ENCODE measurements at regions not wholly inside any gene's neighbourhood (a gene's known extent, or its start where the extent isn't known, plus 50 kb on each side); places are given as distances from the start of the nearest gene placed in this dataset.
"Not testable (repeated sequence)": the region's sequence is repeated elsewhere in the genome, so short reads cannot be mapped to it uniquely, and the experiment has no call there.

DNA sequence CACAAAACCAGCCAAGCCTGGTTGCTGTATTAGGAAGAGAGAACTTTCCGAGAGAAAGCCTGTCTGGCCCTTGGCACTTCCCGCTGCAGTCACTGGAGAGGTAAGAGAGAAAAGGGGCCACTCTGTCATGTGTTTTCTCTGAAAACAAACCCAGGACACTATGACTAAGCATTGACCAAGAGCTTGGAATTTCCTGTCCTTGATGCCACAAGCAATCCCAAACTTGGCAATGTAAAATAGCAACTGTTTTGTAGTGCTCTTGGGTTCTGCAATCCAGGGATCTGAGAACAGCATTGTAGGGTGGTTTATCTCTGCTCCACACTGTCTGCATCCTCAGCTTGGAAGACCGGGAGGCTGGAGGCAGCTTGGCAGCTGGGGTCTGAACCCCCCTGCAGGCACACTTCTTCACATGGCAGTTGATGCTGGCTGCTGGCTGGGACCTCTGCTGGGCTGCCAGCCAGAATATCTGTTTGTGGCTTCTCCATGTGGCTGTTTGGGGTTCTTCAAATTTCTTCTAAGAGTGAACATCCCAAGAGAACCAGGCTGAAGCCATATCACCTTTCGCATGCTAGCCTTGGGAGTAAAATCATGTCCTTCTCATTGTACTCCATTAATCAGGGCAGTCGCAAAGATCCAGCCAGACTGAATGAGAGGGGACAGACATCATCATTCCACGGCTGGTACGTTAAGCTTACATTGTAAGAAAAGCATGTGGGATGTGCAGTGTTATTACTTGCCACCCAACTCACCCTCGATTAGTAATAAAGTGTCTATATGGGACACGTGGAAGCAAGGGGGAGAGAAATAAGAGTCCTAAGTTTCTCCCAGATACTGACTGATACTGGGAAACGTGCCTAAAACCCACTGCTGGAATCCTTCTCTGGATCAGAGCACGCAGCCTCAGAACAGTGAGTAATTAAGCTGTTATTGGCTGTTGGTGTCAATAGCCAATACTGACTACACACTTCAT is 537.4 kb upstream of the B3GAT1 start:
- no peak for DNase-seq (ENCODE audit: low spot score)

DNA sequence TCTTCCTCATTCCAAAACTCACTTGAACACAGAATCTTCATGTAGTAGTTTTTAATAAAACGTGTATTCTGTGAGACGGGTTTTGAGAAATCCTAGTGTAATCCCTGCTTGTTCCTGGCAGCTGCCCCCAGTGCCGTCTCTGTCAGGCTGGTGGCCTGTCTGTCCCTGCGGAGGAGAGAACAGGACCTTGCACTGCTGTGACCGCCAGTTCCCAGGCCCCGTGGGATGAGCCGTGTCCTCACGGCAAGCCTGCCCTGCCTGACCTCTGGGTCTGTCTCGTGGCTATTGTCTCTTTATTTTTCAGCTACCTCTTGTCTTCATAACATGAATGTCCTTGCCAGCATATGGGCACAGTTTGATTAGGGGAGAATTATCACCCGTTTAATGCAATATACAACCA is 535.5 kb upstream of the B3GAT1 start:
- DNase-seq (ENCODE audit: low spot score), result no peak

DNA sequence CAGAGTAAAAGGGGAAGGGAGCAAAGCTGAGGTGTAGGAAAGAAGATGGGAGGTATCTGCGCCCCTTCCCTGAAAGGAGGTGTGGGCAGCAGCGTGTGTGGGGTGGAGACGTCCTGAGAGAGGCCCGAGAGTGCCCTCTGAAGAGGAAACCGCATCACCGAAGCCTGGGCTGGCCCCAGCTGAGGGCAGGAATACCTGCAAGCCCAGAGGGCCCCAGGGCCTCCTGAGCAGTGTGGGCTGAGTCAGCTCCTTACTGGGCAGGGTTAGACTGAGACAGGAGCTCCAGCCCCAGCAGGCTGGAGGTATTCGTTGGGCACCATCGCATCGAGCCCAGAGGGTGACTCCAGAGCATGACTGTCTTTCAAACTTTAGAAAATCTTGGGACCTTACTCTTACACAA is 534.0 kb upstream of the B3GAT1 start:
- DNase-seq (ENCODE audit: low spot score), result no peak

DNA sequence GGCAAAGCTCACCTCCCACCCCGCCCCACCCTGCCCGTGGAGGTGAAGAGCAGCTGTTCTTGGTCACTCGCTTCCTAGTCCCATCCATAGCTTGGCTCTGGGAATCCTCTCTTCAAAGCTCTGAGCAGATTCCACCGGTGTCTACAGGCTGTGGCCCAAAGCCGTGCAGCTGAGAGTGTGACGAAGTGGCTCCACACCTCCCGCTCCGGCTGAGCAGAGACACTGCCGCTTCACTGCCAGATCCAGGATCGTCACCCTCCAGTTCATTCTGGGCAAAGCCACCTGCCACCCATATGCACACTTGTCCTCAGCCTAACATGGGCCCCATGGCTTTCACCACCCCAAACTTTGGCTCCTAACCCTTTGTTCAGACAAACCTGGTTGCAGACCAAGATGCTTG is 532.9 kb upstream of the B3GAT1 start:
- DNase-seq (ENCODE audit: low spot score), result no peak

DNA sequence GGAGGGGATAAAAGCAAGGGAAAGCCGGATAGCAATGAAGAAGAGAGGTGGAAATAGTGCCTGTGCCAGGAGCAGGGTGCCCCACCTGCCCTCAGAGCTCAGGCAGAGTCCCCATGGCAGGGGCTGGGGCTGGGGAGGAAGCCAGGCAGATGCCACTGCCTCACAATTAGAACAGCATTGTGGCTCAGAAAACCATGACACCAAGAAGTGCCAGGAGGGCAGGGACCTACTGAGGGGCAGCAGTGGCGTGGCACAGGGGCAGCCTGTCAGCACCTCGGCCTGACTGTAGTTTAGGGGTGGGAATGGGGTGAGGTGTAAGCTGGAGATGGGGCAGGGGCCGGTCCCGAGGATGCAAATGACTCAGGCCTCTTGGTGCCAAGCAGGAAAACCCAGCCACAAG is 532.1 kb upstream of the B3GAT1 start:
- DNase-seq (ENCODE audit: low spot score), result no peak

DNA sequence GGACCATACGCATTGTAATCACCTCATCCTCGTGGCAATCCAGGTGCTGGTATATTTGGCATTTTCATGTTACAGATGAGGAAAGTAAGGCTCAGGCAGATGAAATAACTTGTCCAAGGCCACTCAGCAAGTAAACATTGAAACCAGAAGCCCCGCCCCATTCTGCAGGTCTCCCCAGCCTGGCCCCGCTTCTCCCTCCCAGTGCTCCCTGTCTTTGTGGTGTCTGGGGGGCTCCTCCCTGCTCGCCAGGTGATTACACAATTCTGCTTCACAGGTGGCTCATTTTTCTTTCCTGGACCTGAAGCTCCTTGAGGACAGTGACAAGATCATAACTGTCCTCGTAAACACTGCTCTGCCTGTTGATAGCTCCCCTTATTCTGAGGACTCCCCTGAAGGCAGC is 531.5 kb upstream of the B3GAT1 start:
- DNase-seq (ENCODE audit: low spot score), result no peak

DNA sequence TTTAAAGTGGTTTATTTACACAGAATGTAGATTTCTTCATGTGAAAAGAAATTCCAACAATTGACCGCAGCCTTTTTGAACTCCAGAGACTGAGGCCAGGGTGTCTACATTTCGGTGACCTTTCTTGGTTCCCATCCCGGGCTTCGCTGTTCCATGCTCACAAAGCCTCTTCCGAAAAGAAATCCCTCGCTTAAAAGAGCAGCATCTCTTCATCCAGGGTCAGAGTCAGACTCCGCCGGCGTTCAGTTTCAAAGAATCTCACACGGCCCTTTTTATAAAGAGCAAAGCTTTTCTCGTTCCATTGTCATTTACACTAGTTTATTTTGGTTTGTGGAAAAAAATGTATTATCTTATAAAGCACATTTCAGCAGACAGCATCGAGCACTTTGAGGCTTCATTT is 530.6 kb upstream of the B3GAT1 start:
- DNase-seq (ENCODE audit: low spot score), result no peak

DNA sequence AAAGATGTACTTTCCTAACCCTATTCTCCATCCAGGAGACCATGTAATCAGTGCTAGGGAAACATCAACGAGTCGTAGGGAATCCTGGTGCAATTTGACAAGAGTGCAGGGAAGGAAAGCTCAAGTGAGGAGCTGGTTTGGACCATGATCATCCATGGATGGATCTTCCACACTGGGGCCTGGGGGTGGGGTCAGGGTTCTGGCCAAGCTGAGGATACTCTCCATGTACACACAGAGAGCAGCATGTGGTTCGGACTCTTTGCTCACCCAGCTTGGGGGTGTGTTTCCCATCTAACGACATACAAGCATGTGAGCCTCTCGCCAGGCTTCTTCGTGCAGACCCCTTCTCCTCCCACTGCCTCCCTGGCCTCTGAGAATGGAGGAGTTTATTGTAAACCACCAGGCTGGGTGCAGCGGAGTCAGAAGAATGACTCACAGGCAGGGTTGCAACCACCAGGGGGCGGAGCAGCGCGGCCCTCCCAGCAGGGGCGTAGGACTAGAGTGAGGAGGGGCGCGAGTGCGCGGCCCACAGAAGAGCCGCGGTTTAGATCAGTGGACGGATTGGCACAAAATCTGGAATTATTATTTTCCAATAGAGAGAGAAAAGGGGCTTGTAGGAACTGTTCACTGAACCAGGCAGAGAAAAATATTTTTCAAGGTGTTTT is 530.0 kb upstream of the B3GAT1 start:
- not testable (repeated sequence) for DNase-seq (ENCODE audit: low spot score)

DNA sequence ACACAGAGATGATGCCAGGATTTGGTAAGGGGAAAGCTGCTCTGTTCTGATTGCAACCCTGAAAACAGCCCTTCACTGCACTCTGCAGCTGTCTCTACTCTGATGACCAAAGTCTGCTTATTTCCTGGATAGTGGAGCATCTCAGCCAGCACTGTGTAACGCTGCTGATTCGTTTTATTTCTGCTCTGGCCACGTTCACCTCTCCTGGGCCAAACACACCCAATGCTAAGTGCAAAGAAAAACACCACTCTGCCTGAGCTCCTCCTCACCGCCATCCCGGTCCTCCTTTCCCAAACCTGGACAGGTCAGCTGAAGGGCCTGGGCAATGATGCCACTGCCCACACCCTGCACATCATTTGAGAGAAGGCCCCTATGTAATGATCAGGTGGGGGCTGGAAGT is 529.3 kb upstream of the B3GAT1 start:
- DNase-seq (ENCODE audit: low spot score), result no peak

DNA sequence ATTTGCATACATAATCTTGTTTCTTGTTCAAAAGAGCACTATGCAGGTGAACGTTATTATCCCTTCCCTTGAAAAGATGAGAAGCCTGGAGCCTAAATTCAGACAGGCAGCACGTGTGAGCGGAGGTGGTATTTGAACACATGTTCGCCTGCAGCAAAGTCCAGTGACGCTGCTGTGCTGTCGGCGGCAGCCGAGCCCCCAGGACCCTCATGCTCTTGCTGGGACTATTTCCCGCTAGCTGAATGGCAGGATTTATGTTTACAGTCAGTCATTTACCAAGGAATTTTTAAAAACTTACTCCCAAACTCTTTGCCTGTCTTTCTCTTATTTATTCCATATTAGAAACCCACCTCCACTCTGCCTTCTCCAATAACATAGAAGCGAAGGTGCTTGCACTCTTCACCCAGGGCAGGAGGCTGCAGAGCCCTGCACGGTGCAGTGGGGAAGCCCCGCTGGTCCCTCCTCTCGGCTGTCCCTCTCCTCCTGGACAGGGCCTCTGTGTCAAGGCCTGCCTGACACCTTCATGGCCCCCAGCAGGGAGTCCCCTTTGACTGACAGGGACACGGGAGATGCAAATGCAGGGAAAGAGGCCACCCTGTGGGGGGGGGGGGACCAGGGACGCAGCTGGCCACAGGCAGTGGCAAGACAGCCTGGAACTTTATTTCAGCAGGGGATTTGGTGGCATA is 528.5 kb upstream of the B3GAT1 start:
- DNase-seq (ENCODE audit: low spot score), result no peak

DNA sequence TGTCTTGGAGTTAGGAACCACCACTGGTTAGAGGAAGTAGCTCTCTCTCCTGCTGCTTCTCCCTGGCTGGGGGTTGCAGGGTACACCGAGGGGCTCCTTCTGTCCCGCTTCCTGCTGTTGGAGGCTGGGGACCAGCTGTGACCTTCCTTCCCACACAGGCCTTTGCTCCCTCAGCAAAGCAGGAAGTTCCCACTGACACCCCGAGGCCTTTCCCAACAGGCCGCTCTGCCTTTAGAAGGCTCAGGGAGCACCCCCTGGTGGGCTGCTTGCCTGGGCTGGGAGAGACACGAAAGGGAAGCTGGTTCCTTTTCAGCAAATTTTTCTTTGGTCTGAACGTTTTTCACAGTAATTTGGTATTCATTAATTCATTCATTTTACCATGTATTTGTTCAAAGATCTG is 527.9 kb upstream of the B3GAT1 start:
- no peak for DNase-seq (ENCODE audit: low spot score)

DNA sequence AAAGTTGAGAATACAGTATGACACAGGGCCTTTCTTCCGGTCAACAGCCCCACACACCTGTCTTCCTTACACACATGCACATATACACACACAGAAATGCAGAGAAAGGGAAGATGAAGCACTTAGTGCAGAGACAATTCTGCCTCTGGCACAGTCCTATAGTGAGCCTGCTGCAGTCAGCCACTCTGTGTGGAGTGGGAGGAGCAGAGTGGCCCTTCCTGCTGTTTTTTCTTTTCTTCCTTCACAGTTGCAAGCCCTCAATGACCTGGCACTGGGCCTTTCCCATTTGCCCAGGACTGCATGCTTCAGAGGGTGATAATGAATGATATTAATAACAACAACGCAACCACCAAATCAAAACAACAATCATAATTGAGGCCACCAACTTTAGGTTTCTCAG is 527.0 kb upstream of the B3GAT1 start:
- no peak for DNase-seq (ENCODE audit: low spot score)

DNA sequence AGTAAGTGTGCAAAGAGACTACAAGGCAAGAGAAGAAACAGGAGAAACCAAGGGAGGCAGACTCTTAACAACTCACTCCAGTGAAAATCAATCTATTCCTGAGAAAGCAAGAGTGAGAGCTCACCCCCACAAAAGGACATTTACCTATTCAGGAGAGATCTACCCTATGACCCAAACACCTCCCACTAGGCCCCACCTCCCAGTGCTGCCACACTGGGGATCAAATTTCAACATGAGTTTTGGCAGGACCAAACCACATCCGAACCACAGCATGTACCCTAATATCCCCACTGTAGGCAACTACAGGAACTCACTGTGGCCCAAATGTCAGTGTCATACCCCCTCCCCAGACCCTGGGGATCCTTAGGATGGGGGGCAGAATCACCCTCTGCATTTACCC is 526.2 kb upstream of the B3GAT1 start:
- DNase-seq (ENCODE audit: low spot score), result no peak

DNA sequence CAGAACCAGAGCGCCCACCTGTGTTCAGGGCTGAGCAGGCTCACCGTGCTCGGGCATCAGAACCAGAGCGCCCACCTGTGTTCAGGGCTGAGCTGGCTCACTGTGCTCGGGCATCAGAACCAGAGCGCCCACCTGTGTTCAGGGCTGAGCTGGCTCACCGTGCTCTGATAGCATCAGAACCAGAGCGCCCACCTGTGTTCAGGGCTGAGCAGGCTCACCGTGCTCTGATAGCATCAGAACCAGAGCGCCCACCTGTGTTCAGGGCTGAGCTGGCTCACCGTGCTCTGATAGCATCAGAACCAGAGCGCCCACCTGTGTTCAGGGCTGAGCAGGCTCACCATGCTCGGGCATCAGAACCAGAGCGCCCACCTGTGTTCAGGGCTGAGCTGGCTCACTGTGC is 525.2 kb upstream of the B3GAT1 start:
- not testable (repeated sequence) for DNase-seq (ENCODE audit: low spot score)

DNA sequence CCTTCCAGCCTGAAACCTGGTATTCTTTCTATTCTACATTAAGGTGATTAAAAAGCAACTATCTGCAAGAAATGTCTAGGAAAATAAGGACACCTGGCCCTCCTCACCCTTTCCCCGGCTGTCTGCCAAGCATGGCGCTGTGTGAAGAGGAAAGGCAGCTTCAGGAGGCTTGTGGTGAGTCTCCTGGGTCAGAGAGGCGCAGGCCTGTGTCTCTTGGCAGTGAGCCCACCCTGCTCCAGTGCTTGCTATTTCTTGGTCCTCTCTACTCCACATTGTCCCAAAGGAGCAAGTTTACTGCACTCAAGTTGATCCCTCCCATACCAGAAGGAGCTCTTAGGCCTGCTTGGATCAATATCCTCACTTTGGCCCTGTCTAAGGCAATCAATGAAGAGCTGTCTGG is 520.7 kb upstream of the B3GAT1 start:
- DNase-seq (ENCODE audit: low spot score), result no peak

DNA sequence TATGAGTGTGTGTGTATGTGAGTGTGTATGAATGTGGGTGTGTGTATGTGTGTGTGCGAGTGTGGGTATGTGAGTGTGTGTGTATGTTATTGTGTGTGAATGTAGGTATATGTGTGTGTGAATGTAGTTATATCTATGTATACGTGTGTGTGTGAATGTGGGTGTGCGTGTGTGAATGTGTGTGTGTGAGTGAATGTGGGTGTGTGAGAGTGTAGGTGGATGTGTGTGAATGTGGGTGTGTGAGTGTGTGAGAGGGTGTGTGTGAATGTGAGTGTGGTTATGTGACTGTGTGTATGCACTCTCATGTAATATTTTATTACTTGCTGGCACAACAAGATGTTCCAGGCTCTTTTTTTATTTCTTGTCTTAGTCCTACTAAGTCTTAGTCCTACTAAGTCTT is 513.4 kb upstream of the B3GAT1 start:
- DNase-seq (ENCODE audit: low spot score), result no peak

DNA sequence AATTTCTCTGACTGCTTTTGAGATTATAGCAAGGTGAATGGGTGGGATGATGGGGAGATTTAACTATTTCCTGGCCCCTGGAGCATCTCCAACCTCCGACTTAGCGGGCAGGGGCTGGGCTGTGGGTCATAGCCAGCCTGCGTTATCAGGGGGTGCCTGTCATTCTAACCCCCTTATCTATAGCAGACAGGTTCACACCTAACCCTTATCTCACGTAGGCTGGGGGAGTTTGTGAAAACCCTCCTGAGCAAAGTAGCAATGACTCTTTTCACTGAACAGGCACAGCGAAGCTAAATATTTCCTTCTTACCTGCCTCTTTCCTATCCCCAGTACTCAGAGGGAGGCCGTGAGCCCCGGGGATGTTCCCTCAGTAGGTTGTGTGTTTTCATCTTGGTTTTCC is 511.4 kb upstream of the B3GAT1 start:
- DNase-seq (ENCODE audit: low spot score), result no peak

DNA sequence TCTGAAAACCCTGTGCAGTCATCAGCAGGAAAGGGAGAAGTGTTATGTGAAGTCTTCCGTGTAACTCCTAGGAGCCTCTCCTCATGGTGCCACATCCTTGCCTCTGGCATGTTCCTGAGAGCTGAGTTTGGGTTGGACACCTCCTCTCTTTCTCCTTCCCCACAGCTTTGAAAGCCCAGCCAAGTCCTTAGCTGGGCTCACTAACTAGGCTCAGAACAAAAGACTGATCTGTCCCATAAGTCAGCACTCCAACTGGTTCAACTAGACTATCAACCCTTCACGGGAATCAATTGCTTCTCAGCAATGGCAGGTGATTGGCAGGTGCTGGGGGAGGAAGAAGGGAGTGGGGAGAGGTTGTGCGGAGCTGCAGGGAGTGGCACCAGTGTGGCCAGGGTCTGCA is 509.9 kb upstream of the B3GAT1 start:
- no peak for DNase-seq (ENCODE audit: low spot score)

DNA sequence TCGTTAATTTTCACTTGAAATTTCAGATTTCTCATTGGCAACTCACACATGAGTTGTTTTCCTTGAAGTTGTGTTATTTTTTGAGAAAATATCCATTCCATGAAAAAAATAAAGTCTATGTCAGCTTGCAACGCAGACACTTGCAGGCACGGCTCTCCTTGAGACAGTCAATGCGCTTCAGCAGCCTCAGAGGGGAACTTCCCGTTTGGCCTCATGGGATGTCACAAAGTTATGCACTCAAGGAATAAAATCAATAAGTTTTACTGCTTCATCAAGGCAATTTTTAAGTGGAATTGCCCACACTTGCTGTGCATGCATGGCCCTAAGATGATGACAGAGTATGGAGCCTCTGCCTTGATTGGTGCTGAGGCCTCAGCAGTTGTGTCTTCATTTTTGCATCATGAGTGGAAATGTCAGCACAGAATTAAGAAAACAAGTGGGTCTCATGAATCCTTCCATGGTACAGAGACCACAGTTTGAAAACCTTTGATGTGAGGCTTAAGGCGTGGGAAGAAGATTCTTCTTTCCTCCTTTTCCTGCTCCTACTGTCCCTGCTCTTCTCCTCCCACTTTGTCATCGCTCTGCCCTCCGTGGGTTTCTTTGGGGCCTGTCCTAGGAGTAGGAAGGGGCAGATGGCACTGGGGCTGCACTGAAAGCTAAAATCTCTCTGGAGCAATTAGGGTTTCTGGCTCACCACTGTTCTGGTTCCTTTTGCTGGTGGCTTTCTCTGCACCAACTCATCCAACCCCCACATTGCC is 509.0 kb upstream of the B3GAT1 start:
- DNase-seq (ENCODE audit: low spot score), result no peak

DNA sequence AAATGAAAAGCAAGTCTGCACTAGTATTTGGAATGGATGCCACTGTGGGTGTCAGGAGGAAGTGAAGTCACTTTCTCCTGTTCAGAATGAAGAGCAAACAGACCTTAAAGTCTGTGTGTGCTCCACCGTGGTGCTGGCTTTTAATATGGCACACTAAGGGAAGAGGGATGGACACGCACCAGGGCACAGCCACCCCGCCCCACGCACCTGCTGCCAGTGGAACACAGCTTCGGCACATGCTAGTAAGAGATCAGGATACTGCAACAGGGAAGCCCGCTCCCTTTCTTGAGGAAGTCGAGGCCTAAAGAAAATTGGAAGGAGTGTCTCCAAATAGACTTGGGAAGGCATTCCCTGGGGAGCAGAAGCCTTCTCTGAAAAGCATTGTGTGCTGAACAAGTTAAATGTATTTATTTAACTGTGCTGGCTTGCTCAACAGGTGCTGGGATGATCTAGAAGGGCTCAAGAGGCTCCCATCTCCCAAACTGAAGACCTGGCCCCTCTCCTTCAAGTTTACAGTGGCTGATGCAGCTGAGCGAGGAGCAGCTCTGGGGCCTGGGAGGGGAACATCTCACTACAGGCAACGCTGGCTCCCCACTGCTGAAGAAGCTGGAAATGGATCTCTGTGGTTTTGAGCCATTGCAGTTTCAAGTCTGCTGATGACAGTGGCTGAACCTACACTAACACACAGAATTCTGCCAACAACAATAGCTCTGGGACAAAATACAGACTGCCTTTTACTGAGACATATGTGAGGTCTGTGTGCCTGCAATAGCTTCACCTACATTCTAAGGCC is 504.6 kb upstream of the B3GAT1 start:
- no peak for DNase-seq (ENCODE audit: low spot score)

DNA sequence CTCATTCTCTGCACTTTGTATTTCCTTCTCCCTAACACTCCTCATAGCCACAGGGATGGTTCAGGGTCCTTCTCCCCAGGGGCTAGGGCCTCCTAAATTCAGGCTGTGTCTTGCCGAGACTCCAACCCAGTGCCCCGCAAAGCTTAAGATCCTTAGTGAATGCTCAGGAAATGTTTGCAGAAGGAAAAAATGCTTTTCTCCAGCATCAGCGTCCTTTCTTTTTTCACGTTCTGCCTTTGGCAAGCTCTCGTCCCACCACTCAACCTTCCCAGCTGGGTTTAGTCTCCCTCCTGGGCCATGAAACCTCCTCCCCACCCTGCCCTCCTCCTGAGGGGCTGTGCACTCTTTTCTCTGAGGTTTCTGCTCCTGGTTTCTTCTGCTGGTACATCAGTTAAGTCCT is 503.8 kb upstream of the B3GAT1 start:
- DNase-seq (ENCODE audit: low spot score), result no peak
